BLaER1 treated with 17β-estradiol and CSF1 and Interleukin-3, amounts not matched to agents 10 nM and 100 nM (cell line): ENCODE measurements at regions not wholly inside any gene's neighbourhood (a gene's known extent, or its start where the extent isn't known, plus 50 kb on each side); places are given as distances from the start of the nearest gene placed in this dataset.
A peak's percentile ranks its signal among the peaks of the same experiment; 100 is the strongest.

Source experiments
- H3K27ac ChIP-seq, 11 experiments: shearing (Covaris generic); formaldehyde crosslinking; 2 replicates each; pipeline ENCODE4 v1.8.1; 2022
- H3K27me3 ChIP-seq, 11 experiments: shearing (Covaris generic); formaldehyde crosslinking; 2 replicates each; pipeline ENCODE4 v1.8.1; 2022
- H3K36me3 ChIP-seq, 11 experiments: shearing (Covaris generic); formaldehyde crosslinking; 2 replicates each; pipeline ENCODE4 v1.8.1; 2022
- H3K4me1 ChIP-seq, 10 experiments: shearing (Covaris generic); formaldehyde crosslinking; 2 replicates each; pipeline ENCODE4 v1.8.1; 2022
- H3K4me2 ChIP-seq, 11 experiments: shearing (Covaris generic); formaldehyde crosslinking; 2 replicates each; pipeline ENCODE4 v1.8.1; 2022
- H3K4me3 ChIP-seq, 10 experiments: shearing (Covaris generic); formaldehyde crosslinking; 2 replicates each; pipeline ENCODE4 v1.8.1; 2022
- H3K9ac ChIP-seq, 11 experiments: shearing (Covaris generic); formaldehyde crosslinking; 2 replicates each; pipeline ENCODE4 v1.8.1; 2022
- H3K9me3 ChIP-seq, 11 experiments: shearing (Covaris generic); formaldehyde crosslinking; replicated peaks in 1 of 11; 2 replicates each; pipeline ENCODE4 v1.8.1; 2022
- H4K20me1 ChIP-seq, 11 experiments: shearing (Covaris generic); formaldehyde crosslinking; 2 replicates each; pipeline ENCODE4 v1.8.1; 2022
- Cebpa-rat ChIP-seq, 11 experiments: shearing (Covaris generic); IDR thresholded peaks; 2 replicates each; pipeline ENCODE4 v1.8.1; 2022

DNA sequence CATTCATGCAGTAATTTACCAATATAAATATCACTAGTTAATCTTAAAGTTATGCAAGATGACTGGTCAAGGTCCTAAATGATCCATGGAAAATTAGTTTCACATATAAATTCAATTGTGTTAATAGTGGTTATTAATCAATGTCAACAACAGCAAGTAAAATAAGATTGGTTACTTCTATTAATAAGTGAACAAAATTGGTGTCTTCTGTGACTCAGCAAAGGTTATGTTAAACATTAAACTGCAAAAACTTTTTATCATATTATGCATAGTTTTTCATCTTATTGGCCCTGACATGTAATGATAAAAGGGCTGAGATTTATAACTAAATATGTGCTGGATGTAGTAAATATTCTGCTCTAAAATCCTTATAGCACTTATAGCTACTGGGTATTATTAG, 359.0 kb upstream of the UBE2E3 start:
- H3K4me3 ChIP-seq: no peak overlapping the region
- no peaks in the 10 kb centered on the region for H3K27me3 ChIP-seq
- H4K20me1 ChIP-seq: no peaks in the 10 kb centered on the region
- H3K4me1 ChIP-seq: peaks cover 4 to 14% (median 13%) of the 10 kb centered on the region in 10 experiments; a peak in 18 of 20 replicates
- H3K36me3 ChIP-seq: no peaks in the 10 kb centered on the region
- no peak overlapping the region for H3K4me2 ChIP-seq
- H3K27ac ChIP-seq: no peak overlapping the region
- peaks cover 0 to 7% (median 0%) of the 10 kb centered on the region in 11 experiments; a peak in 2 of 22 replicates for H3K9me3 ChIP-seq
- no peak overlapping the region for H3K9ac ChIP-seq
- TF ChIP-seq Cebpa-rat (IDR thresholded peaks at IDR 0.05): no peak

DNA sequence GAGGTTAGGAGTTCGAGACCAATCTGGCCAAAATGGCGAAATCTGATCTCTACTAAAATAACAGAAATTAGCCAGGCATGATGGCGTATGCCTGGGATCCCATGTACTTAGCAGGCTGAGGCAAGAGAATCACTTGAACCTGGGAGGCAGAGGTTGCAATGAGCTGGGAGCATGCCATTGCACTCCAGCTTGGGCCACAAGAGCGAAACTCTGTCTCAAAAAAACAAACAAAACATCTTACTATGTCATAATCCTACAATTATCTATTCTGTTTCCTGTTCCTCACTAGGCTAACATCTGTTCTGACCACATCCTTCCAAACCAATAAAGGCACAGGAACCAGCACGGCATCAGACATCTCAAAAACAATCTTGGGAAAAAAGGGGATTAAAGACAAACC, 361.8 kb upstream of the UBE2E3 start:
- Histone ChIP-seq H3K27me3 (no peaks in the 10 kb centered on the region), H3K9ac (peak overlapping the region in 6 of 11 experiments; percentile 17 to 56 (median 45); a peak in 9 of 22 replicates), H3K4me2 (peak overlapping the region; percentile 17 to 77 (median 57); a peak in 21 of 22 replicates), H3K4me1 (peaks cover 4 to 14% (median 13%) of the 10 kb centered on the region in 10 experiments; a peak in 18 of 20 replicates), H3K4me3 (no peak overlapping the region), H4K20me1 (no peaks in the 10 kb centered on the region), H3K27ac (peak overlapping the region in 10 of 11 experiments; percentile 5 to 83 (median 70); a peak in 17 of 22 replicates), H3K9me3 (peaks cover 0 to 7% (median 0%) of the 10 kb centered on the region in 11 experiments; a peak in 2 of 22 replicates), H3K36me3 (no peaks in the 10 kb centered on the region)
- TF ChIP-seq Cebpa-rat (IDR thresholded peaks at IDR 0.05): peak in 7 of 11 experiments; percentile 49 to 80 (median 66); a peak in 13 of 22 replicates

DNA sequence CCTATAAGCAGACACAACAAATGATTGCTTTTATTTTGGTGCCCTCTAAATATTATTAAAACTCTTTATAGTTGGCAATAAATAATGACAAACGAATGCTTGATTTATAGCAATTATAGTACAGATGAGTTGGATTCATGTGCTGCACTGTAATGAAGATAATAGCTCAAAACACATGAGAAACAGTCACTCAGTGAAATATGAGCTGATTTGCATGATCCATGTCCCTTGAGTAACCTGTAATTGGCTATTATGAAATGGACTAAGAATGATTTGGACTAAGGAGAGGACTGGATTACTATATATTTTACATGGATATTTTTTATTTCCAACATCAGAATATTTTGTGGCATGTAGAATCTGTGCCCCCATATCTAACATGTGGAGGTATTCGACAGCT, 365.6 kb upstream of the UBE2E3 start:
- H3K9me3 ChIP-seq: peaks cover 0 to 7% (median 0%) of the 10 kb centered on the region in 11 experiments; a peak in 2 of 22 replicates
- no peak for TF ChIP-seq Cebpa-rat (IDR thresholded peaks at IDR 0.05)
- peaks cover 4 to 14% (median 13%) of the 10 kb centered on the region in 10 experiments; a peak in 18 of 20 replicates for H3K4me1 ChIP-seq
- no peaks in the 10 kb centered on the region for H4K20me1 ChIP-seq
- no peak overlapping the region for H3K27ac ChIP-seq
- H3K27me3 ChIP-seq: no peaks in the 10 kb centered on the region
- no peaks in the 10 kb centered on the region for H3K36me3 ChIP-seq
- no peak overlapping the region for H3K4me3 ChIP-seq
- no peak overlapping the region for H3K9ac ChIP-seq
- H3K4me2 ChIP-seq: no peak overlapping the region

DNA sequence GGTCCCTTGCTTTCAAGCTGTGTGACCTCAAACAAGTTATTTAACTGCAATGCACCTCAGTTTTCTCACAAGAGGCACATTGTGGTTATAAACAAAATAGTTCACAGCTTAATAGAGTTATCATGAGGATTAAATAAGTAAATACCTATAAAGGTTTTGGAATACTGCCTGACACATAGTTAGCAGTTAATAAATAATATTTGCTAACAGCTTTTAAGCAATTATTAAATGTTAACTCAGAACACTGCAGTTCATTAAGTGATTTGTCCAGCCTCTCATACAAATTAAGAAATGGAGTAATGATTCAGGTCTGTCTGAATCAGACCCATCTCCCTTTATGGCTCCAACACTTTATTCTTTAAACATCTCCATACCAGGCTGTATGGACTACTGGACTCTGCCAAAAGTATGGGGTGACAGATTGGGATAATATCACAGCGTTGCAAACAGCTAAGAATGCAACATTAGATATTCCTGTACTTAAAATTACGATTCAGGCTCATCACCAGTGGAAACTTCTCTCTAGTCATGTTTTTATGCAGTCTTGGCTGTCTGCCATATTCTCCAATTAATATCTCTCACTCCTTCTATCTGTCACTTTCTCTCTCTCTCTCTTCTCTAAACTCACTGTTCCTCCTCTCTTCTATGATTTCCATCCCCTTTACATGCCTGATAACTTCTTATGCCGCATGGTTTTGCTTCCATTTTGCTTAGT, 370.6 kb upstream of the UBE2E3 start:
- Histone ChIP-seq H3K9me3 (no peaks in the 10 kb centered on the region), H3K4me1 (no peaks in the 10 kb centered on the region), H3K4me3 (no peak overlapping the region), H4K20me1 (no peaks in the 10 kb centered on the region), H3K27me3 (no peaks in the 10 kb centered on the region), H3K9ac (no peak overlapping the region), H3K27ac (no peak overlapping the region), H3K36me3 (no peaks in the 10 kb centered on the region), H3K4me2 (no peak overlapping the region)
- no peak for TF ChIP-seq Cebpa-rat (IDR thresholded peaks at IDR 0.05)

DNA sequence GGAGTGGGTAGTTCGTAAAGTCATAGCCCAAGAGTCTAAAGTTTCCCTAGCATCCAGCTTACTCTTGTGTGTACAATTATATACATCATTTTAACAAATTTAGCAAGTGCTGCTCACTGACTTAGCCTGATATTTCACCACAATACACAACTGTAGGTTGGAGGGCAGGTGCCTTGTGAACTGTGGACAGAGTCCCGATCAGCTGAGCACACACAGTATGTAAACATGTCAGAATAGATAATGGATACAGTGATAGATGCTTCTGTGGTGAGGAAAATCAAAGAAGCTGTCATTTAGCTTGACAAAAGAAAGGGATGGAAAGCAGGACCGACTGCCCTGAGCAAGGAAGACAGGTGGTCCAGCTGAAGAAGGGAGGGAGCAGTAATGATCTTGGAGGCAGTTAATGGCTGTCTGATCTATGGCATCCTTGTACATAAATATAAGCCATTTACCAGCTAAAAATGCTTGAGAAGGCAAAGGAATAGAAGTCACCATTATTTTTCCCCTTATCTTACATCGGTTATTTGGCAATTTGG, 372.8 kb upstream of the UBE2E3 start:
- Histone ChIP-seq H3K9ac (no peak overlapping the region), H3K4me3 (no peak overlapping the region), H4K20me1 (no peaks in the 10 kb centered on the region), H3K4me1 (no peaks in the 10 kb centered on the region), H3K27ac (no peak overlapping the region), H3K9me3 (no peaks in the 10 kb centered on the region), H3K27me3 (no peaks in the 10 kb centered on the region), H3K4me2 (no peak overlapping the region), H3K36me3 (no peaks in the 10 kb centered on the region)
- TF ChIP-seq Cebpa-rat (IDR thresholded peaks at IDR 0.05): no peak

DNA sequence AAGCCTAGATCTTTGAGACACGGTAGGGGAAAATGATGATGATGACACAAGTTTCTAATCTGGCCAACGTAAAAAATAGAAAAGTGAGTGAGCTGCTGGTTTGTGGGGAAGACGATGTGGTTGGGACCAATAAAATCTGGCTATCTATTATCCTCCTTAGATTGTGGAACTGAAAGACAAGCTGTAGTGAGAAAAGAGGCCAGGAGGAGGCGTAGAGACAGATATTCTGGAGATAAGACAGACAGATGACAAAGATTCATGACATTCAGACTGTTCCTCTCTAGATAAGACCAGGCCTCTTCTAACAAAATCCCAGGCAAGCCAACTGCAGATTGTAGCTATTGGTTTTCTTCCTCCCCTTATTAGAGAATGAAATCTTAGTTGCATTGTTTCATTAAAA, 376.3 kb upstream of the UBE2E3 start:
- no peaks in the 10 kb centered on the region for H3K9me3 ChIP-seq
- H3K36me3 ChIP-seq: no peaks in the 10 kb centered on the region
- H3K9ac ChIP-seq: no peak overlapping the region
- H3K4me1 ChIP-seq: no peaks in the 10 kb centered on the region
- H3K4me2 ChIP-seq: no peak overlapping the region
- TF ChIP-seq Cebpa-rat (IDR thresholded peaks at IDR 0.05): no peak
- H4K20me1 ChIP-seq: no peaks in the 10 kb centered on the region
- H3K27ac ChIP-seq: no peak overlapping the region
- H3K4me3 ChIP-seq: no peak overlapping the region
- H3K27me3 ChIP-seq: no peaks in the 10 kb centered on the region

DNA sequence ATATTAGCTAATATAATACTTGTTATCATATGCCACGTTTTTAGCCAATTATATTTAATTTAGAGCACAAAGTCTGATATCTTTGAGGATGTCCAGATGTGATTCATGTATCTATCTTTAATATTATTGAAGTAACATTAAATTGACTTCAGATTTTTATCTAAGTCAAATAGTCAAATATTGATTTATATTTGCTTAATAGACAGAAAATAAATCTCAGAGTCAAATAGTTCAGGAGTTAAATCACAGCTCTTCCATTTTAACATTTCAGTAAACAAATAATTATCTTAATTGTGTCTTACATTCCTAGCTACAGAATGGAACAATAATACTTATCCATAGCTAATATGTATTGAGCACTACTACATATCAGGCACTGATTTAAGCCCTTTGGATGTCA, 379.4 kb upstream of the UBE2E3 start:
- Histone ChIP-seq H3K9ac (no peak overlapping the region), H3K4me3 (no peak overlapping the region), H3K4me2 (no peak overlapping the region), H4K20me1 (no peaks in the 10 kb centered on the region), H3K27ac (no peak overlapping the region), H3K9me3 (peaks cover 0 to 8% (median 0%) of the 10 kb centered on the region in 11 experiments; a peak in 5 of 22 replicates), H3K36me3 (no peaks in the 10 kb centered on the region), H3K4me1 (no peaks in the 10 kb centered on the region), H3K27me3 (no peaks in the 10 kb centered on the region)
- no peak for TF ChIP-seq Cebpa-rat (IDR thresholded peaks at IDR 0.05)

DNA sequence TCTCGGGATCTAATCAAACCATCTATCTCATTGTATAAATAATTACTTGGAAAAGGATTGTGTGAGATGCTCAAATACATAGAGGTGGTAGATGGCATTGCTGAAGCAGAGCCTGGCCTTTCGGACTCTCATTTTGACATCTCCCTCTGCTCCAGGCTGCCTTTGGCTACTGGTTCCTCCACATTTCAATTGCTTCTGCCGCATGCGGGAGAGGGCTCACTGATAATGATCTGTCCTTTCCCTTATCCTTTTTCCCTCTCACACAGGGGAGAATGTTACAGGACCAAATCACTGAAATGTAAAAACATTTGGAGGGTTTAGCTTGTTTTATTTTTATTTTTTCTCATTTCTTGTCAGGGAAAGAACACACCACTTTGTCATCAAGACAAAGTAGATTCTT, 380.6 kb upstream of the UBE2E3 start:
- Histone ChIP-seq H4K20me1 (no peaks in the 10 kb centered on the region), H3K9ac (no peak overlapping the region), H3K9me3 (peaks cover 0 to 17% (median 4%) of the 10 kb centered on the region in 11 experiments; a peak in 6 of 22 replicates), H3K27ac (no peak overlapping the region), H3K4me1 (no peaks in the 10 kb centered on the region), H3K4me3 (no peak overlapping the region), H3K27me3 (no peaks in the 10 kb centered on the region), H3K4me2 (no peak overlapping the region), H3K36me3 (no peaks in the 10 kb centered on the region)
- TF ChIP-seq Cebpa-rat (IDR thresholded peaks at IDR 0.05): no peak

DNA sequence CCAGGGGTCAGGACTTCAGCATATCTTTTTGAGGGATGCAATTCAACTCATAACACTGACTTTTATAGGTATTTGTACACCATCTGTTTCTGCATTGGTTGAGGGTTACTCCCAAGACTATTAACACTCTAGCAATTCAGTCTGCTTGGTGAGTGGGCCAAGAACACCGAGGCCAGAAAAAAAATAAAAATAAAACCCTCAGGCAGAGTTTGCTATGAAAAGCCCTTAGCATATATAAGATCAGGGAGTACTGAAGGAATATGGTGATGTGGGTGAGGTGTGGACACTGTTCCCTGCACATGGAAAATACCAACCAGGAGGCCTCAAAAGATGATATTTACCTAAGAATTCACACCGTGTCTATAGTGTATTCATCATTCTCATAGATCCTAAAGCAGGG, 383.2 kb upstream of the UBE2E3 start:
- H3K9ac ChIP-seq: no peak overlapping the region
- peaks cover 0 to 17% (median 4%) of the 10 kb centered on the region in 11 experiments; a peak in 6 of 22 replicates for H3K9me3 ChIP-seq
- H4K20me1 ChIP-seq: no peaks in the 10 kb centered on the region
- H3K4me2 ChIP-seq: no peak overlapping the region
- TF ChIP-seq Cebpa-rat (IDR thresholded peaks at IDR 0.05): no peak
- no peaks in the 10 kb centered on the region for H3K4me1 ChIP-seq
- H3K36me3 ChIP-seq: no peaks in the 10 kb centered on the region
- H3K27ac ChIP-seq: no peak overlapping the region
- no peak overlapping the region for H3K4me3 ChIP-seq
- no peaks in the 10 kb centered on the region for H3K27me3 ChIP-seq

DNA sequence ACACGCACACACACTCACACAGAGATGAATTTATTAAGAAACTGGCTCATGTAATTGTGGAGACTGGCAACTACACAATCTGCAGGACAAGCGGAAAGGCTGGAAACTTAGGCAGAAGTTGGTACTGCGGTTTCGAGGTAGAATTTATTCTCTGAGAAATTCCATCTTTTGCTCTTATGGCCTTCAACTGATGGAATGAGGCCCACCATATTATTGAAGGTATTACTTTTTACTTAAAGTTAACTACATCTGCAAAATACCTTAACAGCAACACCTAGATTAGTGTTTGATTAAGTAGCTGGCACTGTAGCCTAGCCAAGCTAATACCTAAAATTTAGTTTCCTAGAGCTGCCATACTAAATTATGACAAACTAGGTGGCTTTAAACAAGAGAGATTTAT, 384.0 kb upstream of the UBE2E3 start:
- peaks cover 0 to 17% (median 4%) of the 10 kb centered on the region in 11 experiments; a peak in 6 of 22 replicates for H3K9me3 ChIP-seq
- no peaks in the 10 kb centered on the region for H3K4me1 ChIP-seq
- H3K27ac ChIP-seq: no peak overlapping the region
- H4K20me1 ChIP-seq: no peaks in the 10 kb centered on the region
- no peaks in the 10 kb centered on the region for H3K36me3 ChIP-seq
- H3K27me3 ChIP-seq: no peaks in the 10 kb centered on the region
- H3K9ac ChIP-seq: no peak overlapping the region
- H3K4me2 ChIP-seq: no peak overlapping the region
- no peak overlapping the region for H3K4me3 ChIP-seq
- TF ChIP-seq Cebpa-rat (IDR thresholded peaks at IDR 0.05): no peak
